DMS114 treated with DMSO at 0.1 percent for 48 hours (cell line): ENCODE measurements at regions not wholly inside any gene's neighbourhood (a gene's known extent, or its start where the extent isn't known, plus 50 kb on each side); places are given as distances from the start of the nearest gene placed in this dataset.

Experiments used
- DNase-seq: peaks from one replicate; lab custom pipeline; 2025; ENCODE audit not compliant: unreplicated experiment; lab: John Stamatoyannopoulos, UW

- no peak for DNase-seq
Observed at GRCh38 chr10:57221674-57222073, 860.6 kb upstream of the ZWINT start.

- no peak for DNase-seq
Observed at GRCh38 chr10:57218382-57218781, 857.3 kb upstream of the ZWINT start.

GRCh38 chr10:57202356-57202755 is 841.3 kb upstream of the ZWINT start:
- no peak for DNase-seq

GRCh38 chr10:57188846-57189245 is 827.8 kb upstream of the ZWINT start:
- no peak for DNase-seq

- no peak for DNase-seq
Observed at GRCh38 chr10:57186201-57186600, 825.1 kb upstream of the ZWINT start.

GRCh38 chr10:57169597-57169996 is 808.5 kb upstream of the ZWINT start:
- no peak for DNase-seq

GRCh38 chr10:57168611-57169240 is 807.7 kb upstream of the ZWINT start:
- DNase-seq, result no peak

GRCh38 chr10:57165671-57166070 is 804.6 kb upstream of the ZWINT start:
- DNase-seq, result no peak

GRCh38 chr10:57162231-57162630 is 801.2 kb upstream of the ZWINT start:
- DNase-seq, result no peak

GRCh38 chr10:57161157-57161556 is 800.1 kb upstream of the ZWINT start:
- DNase-seq, result no peak

GRCh38 chr10:57145548-57145947 is 784.5 kb upstream of the ZWINT start:
- no peak for DNase-seq

GRCh38 chr10:57142925-57143576 is 782.0 kb upstream of the ZWINT start:
- DNase-seq, result no peak

GRCh38 chr10:57141708-57142107 is 780.6 kb upstream of the ZWINT start:
- DNase-seq, result no peak

GRCh38 chr10:57119684-57120083 is 758.6 kb upstream of the ZWINT start:
- no peak for DNase-seq

- no peak for DNase-seq
Observed at GRCh38 chr10:57113545-57113944, 752.5 kb upstream of the ZWINT start.

GRCh38 chr10:57102236-57102635 is 741.2 kb upstream of the ZWINT start:
- DNase-seq, result no peak

GRCh38 chr10:57098146-57098545 is 737.1 kb upstream of the ZWINT start:
- no peak for DNase-seq

GRCh38 chr10:57096044-57096443 is 735.0 kb upstream of the ZWINT start:
- DNase-seq, result no peak

- DNase-seq, result no peak
Observed at GRCh38 chr10:57094965-57095364, 733.9 kb upstream of the ZWINT start.

GRCh38 chr10:57094083-57094482 is 733.0 kb upstream of the ZWINT start:
- DNase-seq, result no peak

- DNase-seq, result no peak
Observed at GRCh38 chr10:57053530-57053929, 692.5 kb upstream of the ZWINT start.

GRCh38 chr10:57049096-57049495 is 688.0 kb upstream of the ZWINT start:
- DNase-seq, result no peak

GRCh38 chr10:57038531-57038930 is 677.5 kb upstream of the ZWINT start:
- DNase-seq, result no peak
